ENCODE measurements at regions not wholly inside any gene's neighbourhood (a gene's known extent, or its start where the extent isn't known, plus 50 kb on each side); places are given as distances from the start of the nearest gene placed in this dataset.
A peak's percentile ranks its signal among the peaks of the same experiment; 100 is the strongest.

- Histone ChIP-seq H2AFZ (ENCODE audit: control insufficient read depth, low read length) (no peak overlapping the region), H3K36me3 (ENCODE audit: control insufficient read depth in 2 of 2, extremely low read depth in 1 of 2, insufficient read depth in 2 of 2, low read length in 2 of 2) (no peaks in the 10 kb centered on the region), H3K27me3 (ENCODE audit: control insufficient read depth, extremely low read depth, insufficient read depth, low read length) (no peaks in the 10 kb centered on the region), H3K9me1 (ENCODE audit: control insufficient read depth, extremely low read depth, insufficient read depth, low read length) (no peaks in the 10 kb centered on the region), H3K27ac (ENCODE audit: control insufficient read depth, insufficient read depth, low read length) (no peak overlapping the region), H3K79me2 (ENCODE audit: control insufficient read depth, insufficient read depth, low read length) (no peaks in the 10 kb centered on the region), H3K9ac (ENCODE audit: control insufficient read depth, extremely low read depth, insufficient read depth, low read length) (no peak overlapping the region), H3K9me3 (ENCODE audit: control insufficient read depth, low read depth, low read length) (no peaks in the 10 kb centered on the region), H3K4me2 (ENCODE audit: control insufficient read depth, extremely low read depth, insufficient read depth, low read depth, low read length) (no peak overlapping the region), H3K4me1 (ENCODE audit: control insufficient read depth, extremely low read depth, insufficient read depth, low read length) (peaks cover 3% of the 10 kb centered on the region), H4K20me1 (ENCODE audit: control insufficient read depth, extremely low read depth, insufficient read depth, low read length) (no peaks in the 10 kb centered on the region), H3K4me3 (ENCODE audit: control insufficient read depth in 2 of 3, extremely low read depth in 1 of 3, insufficient read depth in 2 of 3, low read depth in 1 of 3, low read length in 3 of 3) (no peak overlapping the region)
- dilution Hi-C loops (cut with MboI; ENCODE audit: extremely low pct_ligation_motif_present, low sequenced_read_pairs) = no loop called here
- DNase-seq (ENCODE audit: low read depth, low spot score) = no peak
- no peak for FAIRE-seq
- TF ChIP-seq EZH2 (IDR thresholded peaks at IDR 0.05; ENCODE audit: low read length) (no peak), CTCF (optimal IDR thresholded peaks at IDR 0.05 in 1 of 3, IDR thresholded peaks at IDR 0.05 in 1 of 3, conservative IDR thresholded peaks at IDR 0.05 in 1 of 3; ENCODE audit: extremely low read depth in 1 of 3, insufficient read depth in 2 of 3, low read length in 3 of 3) (no peak)
These were observed 51.3 kb upstream of the FAM3C start for GRCh38 chr7:121447243-121447910.

GRCh38 chr7:121446526-121446925 is 50.4 kb upstream of the FAM3C start:
- Histone ChIP-seq H3K36me3 (ENCODE audit: control insufficient read depth in 2 of 2, extremely low read depth in 1 of 2, insufficient read depth in 2 of 2, low read length in 2 of 2) (no peaks in the 10 kb centered on the region), H3K79me2 (ENCODE audit: control insufficient read depth, insufficient read depth, low read length) (no peaks in the 10 kb centered on the region), H3K9me1 (ENCODE audit: control insufficient read depth, extremely low read depth, insufficient read depth, low read length) (no peaks in the 10 kb centered on the region), H3K4me2 (ENCODE audit: control insufficient read depth, extremely low read depth, insufficient read depth, low read depth, low read length) (no peak overlapping the region), H2AFZ (ENCODE audit: control insufficient read depth, low read length) (peak overlapping the region; percentile 65), H3K9ac (ENCODE audit: control insufficient read depth, extremely low read depth, insufficient read depth, low read length) (no peak overlapping the region), H3K27ac (ENCODE audit: control insufficient read depth, insufficient read depth, low read length) (no peak overlapping the region), H3K4me3 (ENCODE audit: control insufficient read depth in 2 of 3, extremely low read depth in 1 of 3, insufficient read depth in 2 of 3, low read depth in 1 of 3, low read length in 3 of 3) (no peak overlapping the region), H3K27me3 (ENCODE audit: control insufficient read depth, extremely low read depth, insufficient read depth, low read length) (no peaks in the 10 kb centered on the region), H3K4me1 (ENCODE audit: control insufficient read depth, extremely low read depth, insufficient read depth, low read length) (peaks cover 3% of the 10 kb centered on the region), H3K9me3 (ENCODE audit: control insufficient read depth, low read depth, low read length) (no peaks in the 10 kb centered on the region), H4K20me1 (ENCODE audit: control insufficient read depth, extremely low read depth, insufficient read depth, low read length) (no peaks in the 10 kb centered on the region)
- FAIRE-seq (no peak), DNase-seq (ENCODE audit: low read depth, low spot score) (no peak)
- dilution Hi-C loops (cut with MboI; ENCODE audit: extremely low pct_ligation_motif_present, low sequenced_read_pairs) = no loop called here
- TF ChIP-seq EZH2 (IDR thresholded peaks at IDR 0.05; ENCODE audit: low read length) = no peak
- no peak for TF ChIP-seq CTCF (optimal IDR thresholded peaks at IDR 0.05 in 1 of 3, IDR thresholded peaks at IDR 0.05 in 1 of 3, conservative IDR thresholded peaks at IDR 0.05 in 1 of 3; ENCODE audit: extremely low read depth in 1 of 3, insufficient read depth in 2 of 3, low read length in 3 of 3)

Small RNA genes lying in the stretch of these regions (small RNA-seq; reads per million reads assigned to genes)
- 0 reads per million in 3 experiments for gene RN7SKP277 (ENCODE audit: insufficient read length in 3 of 3, low read depth in 3 of 3, low replicate concordance in 1 of 3)

All from keratinocyte (primary cell).